Body of pancreas (tissue), 4 donors: ENCODE measurements at regions not wholly inside any gene's neighbourhood (a gene's known extent, or its start where the extent isn't known, plus 50 kb on each side); places are given as distances from the start of the nearest gene placed in this dataset.

Experiments
- ATAC-seq: fragments of 150-250 bp; one replicate; pipeline ENCODE4 v1.9.1; 2016
- DNase-seq, 4 donors: peaks; one replicate each; pipeline ENCODE4 v3.0.0-alpha.2; 2019
- H3K27ac ChIP-seq, 4 donors: fragments of 200-600 bp; sonication (generic); 1 replicate in 3 of 4; 2 replicates in 1 of 4; pipeline versions ENCODE4 v1.5.1 to v1.6.1; 2016 to 2019; ENCODE audit warnings: mild to moderate bottlenecking in 1 of 4, mixed read lengths in 1 of 4, moderate library complexity in 1 of 4
- H3K27me3 ChIP-seq, 2 donors: fragments of 200-600 bp; sonication (generic); one replicate each; pipeline ENCODE4 v1.6.0; 2016; ENCODE audit warnings: mild to moderate bottlenecking in 1 of 2
- H3K36me3 ChIP-seq, 2 donors: fragments of 200-600 bp; sonication (generic); replicated peaks in 1 of 2; 2 replicates each; pipeline ENCODE4 v1.5.1; 2016; ENCODE audit warnings: low read depth in 2 of 2; ENCODE audit not compliant: insufficient read depth in 1 of 2
- H3K4me1 ChIP-seq: fragments of 200-600 bp; sonication (generic); one replicate; pipeline ENCODE4 v1.6.0; 2016
- H3K4me3 ChIP-seq, 2 donors: fragments of 200-600 bp; sonication (generic); 1 replicate in 1 of 2; 2 replicates in 1 of 2; pipeline ENCODE4 v1.5.1; 2016 to 2019
- H3K9me3 ChIP-seq, 3 donors: fragments of 200-600 bp; sonication (generic); 1 replicate in 2 of 3; 2 replicates in 1 of 3; pipeline ENCODE4 v1.5.1; 2016
- CTCF ChIP-seq, 7 experiments: fragments of 450-650 bp in 4 of 7; fragments of 200-600 bp in 3 of 7; sonication (generic) in 3 of 7; IDR thresholded peaks; one replicate each; pipeline ENCODE4 v1.5.1; 2016 to 2019; ENCODE audit warnings: antibody characterized with exemption in 7 of 7
- POLR2A ChIP-seq, 3 donors: fragments of 450-650 bp; IDR thresholded peaks; one replicate each; pipeline ENCODE4 v1.6.1; 2016; ENCODE audit warnings: antibody characterized with exemption in 3 of 3, mild to moderate bottlenecking in 2 of 3
- WGBS, 2 donors: methylation state at CpG; one replicate each; pipeline ENCODE4 v1.1.5; 2017; 5-methylcytosine and 5-hydroxymethylcytosine counted together
- intact Hi-C: fragments of 100-400 bp; cut with DNase I; formaldehyde crosslinking; loops from one replicate; pipeline ENCODE4 v1.15.1; 2023

GRCh38 chr12:123096741-123097140 lies 54.1 kb downstream of the PITPNM2 start:
- intact Hi-C loops, result no loop called here
- H3K4me3 ChIP-seq, result no peak overlapping the region
- no peaks in the 10 kb centered on the region for H3K36me3 ChIP-seq
- H3K9me3 ChIP-seq, result no peaks in the 10 kb centered on the region
- ATAC-seq, result no peak
- H3K27me3 ChIP-seq, result no peaks in the 10 kb centered on the region
- peaks cover 16% of the 10 kb centered on the region for H3K4me1 ChIP-seq
- no peak overlapping the region for H3K27ac ChIP-seq
- no peak for TF ChIP-seq CTCF (IDR thresholded peaks at IDR 0.05)
- TF ChIP-seq POLR2A (IDR thresholded peaks at IDR 0.05), result no peak
- DNase-seq, result no peak
- 80 to 82% methylated on average over 5 of the region's 5 CpGs for WGBS, 2 donors

- Histone ChIP-seq H3K27ac (no peak overlapping the region), H3K36me3 (no peaks in the 10 kb centered on the region), H3K4me1 (peaks cover 16% of the 10 kb centered on the region), H3K4me3 (no peak overlapping the region), H3K9me3 (no peaks in the 10 kb centered on the region), H3K27me3 (no peaks in the 10 kb centered on the region)
- ATAC-seq, result no peak
- no peak for DNase-seq
- WGBS, 2 donors, result 77 to 88% methylated on average over 8 of the region's 8 CpGs
- intact Hi-C loops, result no loop called here
- TF ChIP-seq CTCF (IDR thresholded peaks at IDR 0.05), result no peak
- TF ChIP-seq POLR2A (IDR thresholded peaks at IDR 0.05), result no peak
These were observed 54.7 kb downstream of the PITPNM2 start for GRCh38 chr12:123096182-123096581.

GRCh38 chr12:123095078-123095881 lies 55.6 kb downstream of the PITPNM2 start:
- intact Hi-C loops, result no loop called here
- no peaks in the 10 kb centered on the region for H3K36me3 ChIP-seq
- TF ChIP-seq CTCF (IDR thresholded peaks at IDR 0.05) (no peak), POLR2A (IDR thresholded peaks at IDR 0.05) (no peak)
- H3K4me1 ChIP-seq, result peaks cover 16% of the 10 kb centered on the region
- no peak overlapping the region for H3K4me3 ChIP-seq
- 83 to 90% methylated on average over 23 to 25 of the region's 25 CpGs for WGBS, 2 donors
- no peak overlapping the region for H3K27ac ChIP-seq
- no peak for ATAC-seq
- H3K27me3 ChIP-seq, result no peaks in the 10 kb centered on the region
- DNase-seq, result no peak
- H3K9me3 ChIP-seq, result no peaks in the 10 kb centered on the region

GRCh38 chr12:123094349-123095077 lies 56.4 kb downstream of the PITPNM2 start:
- no peaks in the 10 kb centered on the region for H3K9me3 ChIP-seq
- H3K4me3 ChIP-seq, result no peak overlapping the region
- no peak for TF ChIP-seq POLR2A (IDR thresholded peaks at IDR 0.05)
- no peak for TF ChIP-seq CTCF (IDR thresholded peaks at IDR 0.05)
- 19 to 61% methylated on average over 9 to 18 of the region's 18 CpGs for WGBS, 2 donors
- no peaks in the 10 kb centered on the region for H3K36me3 ChIP-seq
- peak overlapping the region in 1 of 4 donors; percentile 3 for H3K27ac ChIP-seq
- H3K4me1 ChIP-seq, result peaks cover 16% of the 10 kb centered on the region
- intact Hi-C loops, result no loop called here
- ATAC-seq (peak; percentile 40), DNase-seq (peak in 3 of 4 donors; percentile 34 to 64 (median 42))
- no peaks in the 10 kb centered on the region for H3K27me3 ChIP-seq
